ENCODE measurements at regions not wholly inside any gene's neighbourhood (a gene's known extent, or its start where the extent isn't known, plus 50 kb on each side); places are given as distances from the start of the nearest gene placed in this dataset.

- Histone ChIP-seq H3K9ac (ENCODE audit: extremely low read depth, insufficient read length, low read length) (no peak overlapping the region), H2BK120ac (ENCODE audit: low read depth, low read length, poor library complexity, severe bottlenecking) (no peak overlapping the region), H2BK12ac (ENCODE audit: insufficient read length, low read depth, low read length) (no peak overlapping the region), H4K8ac (replicated peaks; ENCODE audit: insufficient read length, low read depth, low read length) (no peak overlapping the region), H4K91ac (ENCODE audit: insufficient read length, low read depth, low read length) (no peak overlapping the region), H4K20me1 (ENCODE audit: control insufficient read depth, insufficient read depth, insufficient read length) (no peaks in the 10 kb centered on the region), H3T11ph (ENCODE audit: low read length) (no peak overlapping the region), H2AFZ (ENCODE audit: low read length) (no peak overlapping the region), H3K56ac (ENCODE audit: insufficient read length, low read depth, low read length) (no peak overlapping the region), H2BK5ac (ENCODE audit: insufficient read length, low read length) (no peak overlapping the region), H3K9me3 (ENCODE audit: control insufficient read depth, low read depth, low read length) (peaks cover 99% of the 10 kb centered on the region), H3K4ac (ENCODE audit: low read depth, low read length) (no peak overlapping the region), H3K18ac (ENCODE audit: insufficient read length, low read depth, low read length) (no peak overlapping the region), H2AK5ac (ENCODE audit: insufficient read length, low read length) (no peak overlapping the region), H3K14ac (ENCODE audit: insufficient read depth, low read length) (no peak overlapping the region), H3K79me2 (ENCODE audit: insufficient read depth, low read length) (no peaks in the 10 kb centered on the region), H4K5ac (ENCODE audit: insufficient read length, low read depth, low read length) (no peak overlapping the region), H3K4me2 (ENCODE audit: insufficient read depth, insufficient read length, low read length) (no peak overlapping the region), H3K4me1 (ENCODE audit: insufficient read depth, low read length) (no peaks in the 10 kb centered on the region), H3K23ac (ENCODE audit: insufficient read length, low read depth, low read length) (no peak overlapping the region), H3K23me2 (ENCODE audit: insufficient read length, low read depth, low read length, poor library complexity, severe bottlenecking) (no peaks in the 10 kb centered on the region), H2BK15ac (ENCODE audit: low read depth, low read length) (no peak overlapping the region), H3K27ac (ENCODE audit: insufficient read length, low read depth, low read length) (no peak overlapping the region), H3K79me1 (ENCODE audit: insufficient read depth, low read depth, low read length, poor library complexity, severe bottlenecking) (no peaks in the 10 kb centered on the region), H3K27me3 (ENCODE audit: insufficient read depth, low read length) (peaks cover 2% of the 10 kb centered on the region; the same call in 1 of the 2 replicates), H2BK20ac (ENCODE audit: low read depth, low read length, poor library complexity, severe bottlenecking) (no peak overlapping the region)
- TF ChIP-seq CTCF (conservative IDR thresholded peaks at IDR 0.05) = no peak
- WGBS (ENCODE audit: extremely low coverage, insufficient read length, low lambda C conversion rate) = no CpG with 5 or more reads among the region's 2 CpGs
- no peaks in the 10 kb centered on the region for H3K4me1 Mint-ChIP-seq
- H3K9me3 Mint-ChIP-seq = peaks cover 94 to 95% of the 10 kb centered on the region in 2 experiments
- peaks cover 4% of the 10 kb centered on the region for H3K27me3 Mint-ChIP-seq (ENCODE audit: low read depth)
- no peak for DNase-seq
- H3K4me3 Mint-ChIP-seq = no peak overlapping the region
- peaks cover 9 to 46% (median 16%) of the 10 kb centered on the region in 3 experiments; a peak in 6 of 7 replicates for H3K36me3 Mint-ChIP-seq (ENCODE audit: insufficient read depth in 1 of 3, low read depth in 3 of 3)
- no peak overlapping the region for H3K27ac Mint-ChIP-seq
Measured at GRCh38 chr20:56195946-56196345, 52.6 kb upstream of the MC3R start.

All from H9 (cell line).